Heart right ventricle (tissue), 16 donors: ENCODE measurements at regions not wholly inside any gene's neighbourhood (a gene's known extent, or its start where the extent isn't known, plus 50 kb on each side); places are given as distances from the start of the nearest gene placed in this dataset.

ENCODE experiments used
- ATAC-seq, 8 donors: fragments of 200-7000 bp; cut with Tn5 transposase; one replicate each; pipeline ENCODE4 v1.9.1; 2020; ENCODE audit warnings: mild to moderate bottlenecking in 8 of 8, moderate library complexity in 8 of 8, moderate number of reproducible peaks in 1 of 8
- DNase-seq, 2 donors: peaks; one replicate each; pipeline ENCODE4 v3.0.0-alpha.2; 2020
- H3K27ac ChIP-seq, 10 donors: fragments of 200-600 bp; sonication (generic) in 2 of 10; one replicate each; pipeline versions ENCODE4 v1.5.0 to v1.8.0; 2020 to 2022; ENCODE audit warnings: mild to moderate bottlenecking in 3 of 10
- H3K27me3 ChIP-seq, 7 donors: fragments of 200-600 bp; one replicate each; pipeline ENCODE4 v1.8.0; 2021 to 2022; ENCODE audit warnings: mild to moderate bottlenecking in 2 of 7
- H3K36me3 ChIP-seq, 9 donors: fragments of 200-600 bp; sonication (generic) in 1 of 9; one replicate each; pipeline versions ENCODE4 v1.5.0 to v1.8.0; 2020 to 2022; ENCODE audit warnings: mild to moderate bottlenecking in 2 of 9
- H3K4me1 ChIP-seq, 9 donors: fragments of 200-600 bp; sonication (generic) in 1 of 9; one replicate each; pipeline versions ENCODE4 v1.5.0 to v1.8.0; 2020 to 2022; ENCODE audit warnings: mild to moderate bottlenecking in 4 of 9
- H3K4me3 ChIP-seq, 10 donors: fragments of 200-600 bp; sonication (generic) in 2 of 10; one replicate each; pipeline versions ENCODE4 v1.5.0 to v1.8.0; 2020 to 2022; ENCODE audit warnings: mild to moderate bottlenecking in 7 of 10, moderate library complexity in 2 of 10
- H3K9me3 ChIP-seq, 11 donors: fragments of 200-600 bp in 10 of 11; sonication (generic) in 2 of 11; one replicate each; pipeline versions ENCODE4 v1.5.0 to v1.8.0; 2013 to 2022; ENCODE audit warnings: mild to moderate bottlenecking in 2 of 11, control low read depth in 1 of 11, moderate library complexity in 1 of 11
- CTCF ChIP-seq, 9 donors: fragments of 200-600 bp; sonication (generic) in 2 of 9; IDR thresholded peaks; one replicate each; pipeline versions ENCODE4 v1.5.0 to v1.8.0; 2021 to 2022; ENCODE audit warnings: antibody characterized with exemption in 9 of 9, mild to moderate bottlenecking in 5 of 9, moderate library complexity in 1 of 9
- WGBS, 2 donors: extraction: QIAGEN DNeasy Blood & Tissue Kit; methylation state at CpG; one replicate each; pipeline ENCODE4 v1.1.7; 2013; ENCODE audit warnings: inconsistent platforms in 1 of 2; 5-methylcytosine and 5-hydroxymethylcytosine counted together
- intact Hi-C, 10 donors: fragments of 100-400 bp; cut with DNase I; formaldehyde crosslinking; loops; one replicate each; pipeline versions ENCODE4 v1.11.1 to v1.14.2; 2022
- donor health status: Arrhythmogenic right ventricular cardiomyopathy.
- donor health status: ischemic (EF 13 %, LVEDD 7.1; RV severe dilation, severe dysfunction).
- donor health status: healthy with polysubstance abuse.
- donor health status: DM: no; HTN: yes; CAD: no.
- donor health status: DM: no; HTN: no; CAD: no.
- donor health status: ischemic (EF 25% LVEDD 6.9; RV normal size, moderate dysfunction).
- donor health status: ischemic (EF 25% LVEDD 5.7; RV mildly dilated, moderate dysfunction).
- donor health status: healthy.
- donor health status: DM: yes; HTN: yes; CAD: no.
- donor health status: Ischemic cardiomyopathy.
- donor health status: ischemic (EF 35%, LVEDD 5.7; RV mildly dilated, moderate dysfunction).
- donor health status: nonischemic (EF 11% LVEDD 7.7; RV severe dilation, severe dysfunction).
- donor health status: DM: yes; HTN: yes; CAD: no.
- donor health status: PGD.
- donor health status: ischemic (EF 29% LVEDD 5.4; RV normal size, mild dysfunction).
- donor health status: nonischemic (EF 23%, LVEDD 6.1; RV moderate dilation, normal function).

- Histone ChIP-seq H3K36me3 (no peaks in the 10 kb centered on the region), H3K4me1 (peaks cover 15 to 34% (median 24%) of the 10 kb centered on the region in 9 donors), H3K27me3 (peaks cover 0 to 4% (median 0%) of the 10 kb centered on the region in 7 donors), H3K27ac (peak overlapping the region in 2 of 10 donors; percentile 10 to 32), H3K9me3 (no peaks in the 10 kb centered on the region), H3K4me3 (no peak overlapping the region)
- intact Hi-C loops, result no loop called here
- DNase-seq (no peak), ATAC-seq (peak in 4 of 8 donors; percentile 19 to 43 (median 30))
- WGBS, 2 donors, result 10 to 25% methylated on average over 2 of the region's 2 CpGs
- TF ChIP-seq CTCF (IDR thresholded peaks at IDR 0.05), result no peak
These were observed 113.6 kb upstream of the CADM1 start for GRCh38 chr11:115617767-115618166.

GRCh38 chr11:115616971-115617370, 112.8 kb upstream of the CADM1 start:
- peak overlapping the region in 2 of 10 donors; percentile 10 to 32 for H3K27ac ChIP-seq
- TF ChIP-seq CTCF (IDR thresholded peaks at IDR 0.05), result no peak
- ATAC-seq, result peak in 7 of 8 donors; percentile 17 to 79 (median 55)

GRCh38 chr11:115613986-115614632, 109.9 kb upstream of the CADM1 start:
- intact Hi-C loops, result no loop called here
- Histone ChIP-seq H3K27me3 (peaks cover 0 to 14% (median 0%) of the 10 kb centered on the region in 7 donors), H3K4me1 (peaks cover 12 to 24% (median 14%) of the 10 kb centered on the region in 9 donors), H3K9me3 (no peaks in the 10 kb centered on the region), H3K36me3 (no peaks in the 10 kb centered on the region), H3K4me3 (no peak overlapping the region), H3K27ac (no peak overlapping the region)
- whole genome bisulfite sequencing, 2 donors, result 92% methylated on average over 9 of the region's 9 CpGs
- ATAC-seq, result no peak
- DNase-seq, result no peak
- TF ChIP-seq CTCF (IDR thresholded peaks at IDR 0.05), result no peak

More at GRCh38 chr11:115616971-115617370, 112.8 kb upstream of the CADM1 start:
- peaks cover 12 to 27% (median 16%) of the 10 kb centered on the region in 9 donors for H3K4me1 ChIP-seq
- H3K27me3 ChIP-seq, result peaks cover 0 to 4% (median 0%) of the 10 kb centered on the region in 7 donors
- no peak overlapping the region for H3K4me3 ChIP-seq
- H3K36me3 ChIP-seq, result no peaks in the 10 kb centered on the region
- intact Hi-C loops, result no loop called here
- peak; percentile 37 to 42 for DNase-seq
- WGBS, 2 donors, result 22 to 40% methylated on average over 2 of the region's 2 CpGs
- H3K9me3 ChIP-seq, result no peaks in the 10 kb centered on the region

GRCh38 chr11:115613004-115613403, 108.8 kb upstream of the CADM1 start:
- Histone ChIP-seq H3K4me1 (peaks cover 10 to 27% (median 13%) of the 10 kb centered on the region in 9 donors), H3K9me3 (no peaks in the 10 kb centered on the region), H3K27ac (no peak overlapping the region), H3K36me3 (no peaks in the 10 kb centered on the region), H3K27me3 (peaks cover 0 to 18% (median 0%) of the 10 kb centered on the region in 7 donors), H3K4me3 (no peak overlapping the region)
- intact Hi-C loops, result no loop called here
- TF ChIP-seq CTCF (IDR thresholded peaks at IDR 0.05), result no peak
- WGBS, 2 donors, result 46 to 61% methylated on average over 3 of the region's 3 CpGs
- DNase-seq (no peak), ATAC-seq (no peak)
